ENCODE measurements at regions not wholly inside any gene's neighbourhood (a gene's known extent, or its start where the extent isn't known, plus 50 kb on each side); places are given as distances from the start of the nearest gene placed in this dataset.
"Not testable (repeated sequence)": the region's sequence is repeated elsewhere in the genome, so short reads cannot be mapped to it uniquely, and the experiment has no call there.

GRCh38 chr2:22970284-22970975 lies 414.5 kb upstream of the KLHL29 start:
- DNase-seq (ENCODE audit: extremely low read depth, low read depth, low spot score): no peak

GRCh38 chr2:22970991-22971390 lies 414.0 kb upstream of the KLHL29 start:
- no peak for DNase-seq (ENCODE audit: extremely low read depth, low read depth, low spot score)

- no peak for DNase-seq (ENCODE audit: extremely low read depth, low read depth, low spot score)
Observed at GRCh38 chr2:22981785-22982184, 403.2 kb upstream of the KLHL29 start.

GRCh38 chr2:22984152-22984551 lies 400.8 kb upstream of the KLHL29 start:
- DNase-seq (ENCODE audit: extremely low read depth, low read depth, low spot score): not testable (repeated sequence)

GRCh38 chr2:22990246-22990645 lies 394.7 kb upstream of the KLHL29 start:
- DNase-seq (ENCODE audit: extremely low read depth, low read depth, low spot score): no peak

GRCh38 chr2:22991844-22992243 lies 393.1 kb upstream of the KLHL29 start:
- no peak for DNase-seq (ENCODE audit: extremely low read depth, low read depth, low spot score)

- no peak for DNase-seq (ENCODE audit: extremely low read depth, low read depth, low spot score)
Observed at GRCh38 chr2:22992441-22992840, 392.5 kb upstream of the KLHL29 start.

- DNase-seq (ENCODE audit: extremely low read depth, low read depth, low spot score): no peak
Observed at GRCh38 chr2:22993250-22993649, 391.7 kb upstream of the KLHL29 start.

GRCh38 chr2:22995576-22995975 lies 389.4 kb upstream of the KLHL29 start:
- DNase-seq (ENCODE audit: extremely low read depth, low read depth, low spot score): no peak

- no peak for DNase-seq (ENCODE audit: extremely low read depth, low read depth, low spot score)
Observed at GRCh38 chr2:22996911-22997310, 388.1 kb upstream of the KLHL29 start.

- DNase-seq (ENCODE audit: extremely low read depth, low read depth, low spot score): no peak
Observed at GRCh38 chr2:22998359-22998758, 386.6 kb upstream of the KLHL29 start.

GRCh38 chr2:22999951-23000350 lies 385.0 kb upstream of the KLHL29 start:
- DNase-seq (ENCODE audit: extremely low read depth, low read depth, low spot score): no peak

- DNase-seq (ENCODE audit: extremely low read depth, low read depth, low spot score): no peak
Observed at GRCh38 chr2:23002234-23002633, 382.7 kb upstream of the KLHL29 start.

GRCh38 chr2:23005469-23005868 lies 379.5 kb upstream of the KLHL29 start:
- DNase-seq (ENCODE audit: extremely low read depth, low read depth, low spot score): no peak

- no peak for DNase-seq (ENCODE audit: extremely low read depth, low read depth, low spot score)
Observed at GRCh38 chr2:23007631-23008235, 377.2 kb upstream of the KLHL29 start.

- DNase-seq (ENCODE audit: extremely low read depth, low read depth, low spot score): no peak
Observed at GRCh38 chr2:23008440-23008839, 376.5 kb upstream of the KLHL29 start.

- DNase-seq (ENCODE audit: extremely low read depth, low read depth, low spot score): no peak
Observed at GRCh38 chr2:23008951-23009350, 376.0 kb upstream of the KLHL29 start.

GRCh38 chr2:23009545-23010149 lies 375.3 kb upstream of the KLHL29 start:
- no peak for DNase-seq (ENCODE audit: extremely low read depth, low read depth, low spot score)

- DNase-seq (ENCODE audit: extremely low read depth, low read depth, low spot score): no peak
Observed at GRCh38 chr2:23012499-23012898, 372.5 kb upstream of the KLHL29 start.

GRCh38 chr2:23015651-23016200 lies 369.3 kb upstream of the KLHL29 start:
- no peak for DNase-seq (ENCODE audit: extremely low read depth, low read depth, low spot score)

- no peak for DNase-seq (ENCODE audit: extremely low read depth, low read depth, low spot score)
Observed at GRCh38 chr2:23019476-23019875, 365.5 kb upstream of the KLHL29 start.

- no peak for DNase-seq (ENCODE audit: extremely low read depth, low read depth, low spot score)
Observed at GRCh38 chr2:23020659-23021058, 364.3 kb upstream of the KLHL29 start.

Measured in glomerular endothelial cell (primary cell).